ENCODE measurements at regions not wholly inside any gene's neighbourhood (a gene's known extent, or its start where the extent isn't known, plus 50 kb on each side); places are given as distances from the start of the nearest gene placed in this dataset.

DNA sequence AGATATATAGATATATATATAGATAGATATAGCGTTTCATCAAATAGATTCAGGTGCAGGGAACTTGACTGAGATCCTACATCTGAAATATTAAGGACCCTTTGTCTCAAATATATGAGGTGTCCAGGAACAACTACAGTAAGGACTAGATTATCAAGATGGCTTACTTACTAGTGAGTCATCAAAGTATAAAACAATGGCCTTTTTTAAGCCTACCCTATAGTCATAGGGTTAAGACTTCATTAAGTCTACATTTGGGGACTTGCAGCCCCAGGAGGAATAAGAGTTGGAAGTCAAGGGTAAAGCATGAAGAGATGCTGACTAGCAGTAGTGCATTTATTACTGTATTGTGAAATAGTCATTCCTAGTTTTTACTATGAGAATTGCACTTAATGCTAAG is 1023.4 kb downstream of the CDH11 start:
- Histone ChIP-seq H3K36me3 (no peaks in the 10 kb centered on the region), H3K4me1 (no peaks in the 10 kb centered on the region), H3K9me3 (no peaks in the 10 kb centered on the region), H3K27me3 (no peaks in the 10 kb centered on the region), H3K4me3 (no peak overlapping the region), H3K27ac (no peak overlapping the region)
- no peak for DNase-seq
- no peak for TF ChIP-seq POLR2A (IDR thresholded peaks at IDR 0.05)
- no peak for TF ChIP-seq CTCF (IDR thresholded peaks at IDR 0.05)

DNA sequence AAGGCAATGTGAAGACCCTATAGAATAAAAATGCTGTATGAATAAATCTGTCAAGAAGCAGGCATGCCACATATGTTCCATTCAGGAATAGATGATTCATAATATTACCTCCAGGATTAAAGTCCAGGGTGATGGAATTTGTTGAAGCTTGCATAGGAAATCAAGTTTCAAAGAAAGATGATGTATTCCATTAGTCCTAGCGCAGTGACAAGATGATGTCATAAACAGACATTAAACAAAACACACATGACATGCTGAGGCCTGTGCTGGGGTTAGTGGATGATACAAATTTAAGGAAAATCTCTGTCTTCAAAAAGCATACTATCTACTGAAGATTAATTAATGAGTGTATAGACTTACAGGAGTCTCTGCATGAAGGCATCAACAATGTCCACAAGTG is 1025.2 kb downstream of the CDH11 start:
- TF ChIP-seq POLR2A (IDR thresholded peaks at IDR 0.05) (no peak), CTCF (IDR thresholded peaks at IDR 0.05) (no peak)
- Histone ChIP-seq H3K4me1 (no peaks in the 10 kb centered on the region), H3K9me3 (no peaks in the 10 kb centered on the region), H3K27me3 (no peaks in the 10 kb centered on the region), H3K4me3 (no peak overlapping the region), H3K27ac (no peak overlapping the region), H3K36me3 (no peaks in the 10 kb centered on the region)
- no peak for DNase-seq

GRCh38 chr16:64094992-64095634 is 1026.8 kb downstream of the CDH11 start:
- Histone ChIP-seq H3K36me3 (no peaks in the 10 kb centered on the region), H3K4me1 (no peaks in the 10 kb centered on the region), H3K9me3 (no peaks in the 10 kb centered on the region), H3K4me3 (no peak overlapping the region), H3K27me3 (no peaks in the 10 kb centered on the region), H3K27ac (no peak overlapping the region)
- TF ChIP-seq POLR2A (IDR thresholded peaks at IDR 0.05): no peak
- no peak for TF ChIP-seq CTCF (IDR thresholded peaks at IDR 0.05)
- no peak for DNase-seq

GRCh38 chr16:64094181-64094965 is 1027.5 kb downstream of the CDH11 start:
- Histone ChIP-seq H3K4me3 (no peak overlapping the region), H3K9me3 (no peaks in the 10 kb centered on the region), H3K27ac (no peak overlapping the region), H3K4me1 (no peaks in the 10 kb centered on the region), H3K36me3 (no peaks in the 10 kb centered on the region), H3K27me3 (no peaks in the 10 kb centered on the region)
- TF ChIP-seq CTCF (IDR thresholded peaks at IDR 0.05): no peak
- no peak for TF ChIP-seq POLR2A (IDR thresholded peaks at IDR 0.05)
- DNase-seq: no peak

- Histone ChIP-seq H3K27me3 (no peaks in the 10 kb centered on the region), H3K9me3 (no peaks in the 10 kb centered on the region), H3K27ac (no peak overlapping the region), H3K36me3 (no peaks in the 10 kb centered on the region), H3K4me3 (no peak overlapping the region), H3K4me1 (no peaks in the 10 kb centered on the region)
- DNase-seq: no peak
- TF ChIP-seq CTCF (IDR thresholded peaks at IDR 0.05): no peak
- TF ChIP-seq POLR2A (IDR thresholded peaks at IDR 0.05): no peak
Measured at GRCh38 chr16:64092271-64092670, 1029.6 kb downstream of the CDH11 start.
